Calu3 (cell line): ENCODE measurements at regions not wholly inside any gene's neighbourhood (a gene's known extent, or its start where the extent isn't known, plus 50 kb on each side); places are given as distances from the start of the nearest gene placed in this dataset.
"Not testable (repeated sequence)": the region's sequence is repeated elsewhere in the genome, so short reads cannot be mapped to it uniquely, and the experiment has no call there.

ENCODE experiments used
- BruUV-seq: library from RNA; stranded (reverse); fragments of 400-500 nt; replicated peaks from 2 replicates; lab custom pipeline; 2021; lab: Mats Ljungman, UMichigan
- CTCF ChIA-PET: fragments of 300-600 bp; sonication (Branson Sonifier 250); formaldehyde crosslinking; loops from one replicate; lab custom pipeline; 2022; ENCODE audit warnings: antibody characterized with exemption; lab: Charles Lee
- DNase-seq: peaks from one replicate; pipeline ENCODE4 v3.0.0; 2022
- H3K27ac Mint-ChIP-seq: one replicate; pipeline ENCODE4 v1.8.0; 2022; ENCODE audit warnings: mixed read lengths; ENCODE audit not compliant: unreplicated experiment
- H3K27me3 Mint-ChIP-seq: one replicate; pipeline ENCODE4 v1.8.0; 2022; ENCODE audit warnings: mixed read lengths; ENCODE audit not compliant: unreplicated experiment
- H3K36me3 Mint-ChIP-seq: one replicate; pipeline ENCODE4 v1.8.0; 2022; ENCODE audit warnings: mild to moderate bottlenecking, moderate library complexity, mixed read lengths; ENCODE audit not compliant: insufficient read depth, unreplicated experiment
- H3K4me1 Mint-ChIP-seq: one replicate; pipeline ENCODE4 v1.8.0; 2022; ENCODE audit warnings: mild to moderate bottlenecking, low read depth, mixed read lengths; ENCODE audit not compliant: unreplicated experiment
- H3K4me3 Mint-ChIP-seq: one replicate; pipeline ENCODE4 v1.8.0; 2022; ENCODE audit warnings: mild to moderate bottlenecking, low read depth, moderate library complexity, mixed read lengths; ENCODE audit not compliant: unreplicated experiment
- H3K9me3 Mint-ChIP-seq: one replicate; pipeline ENCODE4 v1.8.0; 2022; ENCODE audit warnings: low read depth, mixed read lengths; ENCODE audit not compliant: unreplicated experiment
- intact Hi-C: fragments of 100-400 bp; cut with micrococcal nuclease; formaldehyde crosslinking; loops from one replicate; pipeline ENCODE4 v1.10.0; 2022; ENCODE audit not compliant: unreplicated experiment
- TF ChIP-seq, protein P1 (sequence below): fragments of 200-600 bp; IDR thresholded peaks from one replicate; pipeline ENCODE4 v1.8.0; 2022; ENCODE audit warnings: antibody characterized with exemption; ENCODE audit not compliant: unreplicated experiment

DNA sequence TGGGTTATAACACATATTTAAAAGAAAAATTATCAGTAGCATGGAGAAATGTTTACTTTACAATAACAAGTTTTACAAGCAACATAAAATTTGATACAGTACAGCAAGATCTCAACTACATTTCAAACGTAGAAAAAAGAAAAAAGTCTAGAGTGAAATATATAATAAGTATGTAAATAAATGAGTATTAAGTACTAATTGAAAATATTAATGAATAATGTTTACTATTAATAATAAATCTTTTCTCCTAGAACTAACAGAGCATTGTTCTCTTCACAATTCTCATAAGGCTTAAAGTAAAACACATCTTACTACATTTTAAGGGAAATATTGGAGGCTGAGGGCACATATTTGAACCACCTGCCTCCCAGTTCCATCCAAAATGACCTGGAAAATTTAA is 72.1 kb downstream of the TMEM212 start:
- no peak for DNase-seq
- no peaks in the 10 kb centered on the region for H3K36me3 Mint-ChIP-seq
- no peaks in the 10 kb centered on the region for H3K4me1 Mint-ChIP-seq
- no peak overlapping the region for H3K27ac Mint-ChIP-seq
- BruUV-seq, result no TSS peak
- TF ChIP-seq, protein P1, sequence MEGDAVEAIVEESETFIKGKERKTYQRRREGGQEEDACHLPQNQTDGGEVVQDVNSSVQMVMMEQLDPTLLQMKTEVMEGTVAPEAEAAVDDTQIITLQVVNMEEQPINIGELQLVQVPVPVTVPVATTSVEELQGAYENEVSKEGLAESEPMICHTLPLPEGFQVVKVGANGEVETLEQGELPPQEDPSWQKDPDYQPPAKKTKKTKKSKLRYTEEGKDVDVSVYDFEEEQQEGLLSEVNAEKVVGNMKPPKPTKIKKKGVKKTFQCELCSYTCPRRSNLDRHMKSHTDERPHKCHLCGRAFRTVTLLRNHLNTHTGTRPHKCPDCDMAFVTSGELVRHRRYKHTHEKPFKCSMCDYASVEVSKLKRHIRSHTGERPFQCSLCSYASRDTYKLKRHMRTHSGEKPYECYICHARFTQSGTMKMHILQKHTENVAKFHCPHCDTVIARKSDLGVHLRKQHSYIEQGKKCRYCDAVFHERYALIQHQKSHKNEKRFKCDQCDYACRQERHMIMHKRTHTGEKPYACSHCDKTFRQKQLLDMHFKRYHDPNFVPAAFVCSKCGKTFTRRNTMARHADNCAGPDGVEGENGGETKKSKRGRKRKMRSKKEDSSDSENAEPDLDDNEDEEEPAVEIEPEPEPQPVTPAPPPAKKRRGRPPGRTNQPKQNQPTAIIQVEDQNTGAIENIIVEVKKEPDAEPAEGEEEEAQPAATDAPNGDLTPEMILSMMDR, result no peak
- H3K9me3 Mint-ChIP-seq, result no peaks in the 10 kb centered on the region
- H3K27me3 Mint-ChIP-seq, result no peaks in the 10 kb centered on the region
- intact Hi-C loops, result no loop called here
- no peak overlapping the region for H3K4me3 Mint-ChIP-seq
- CTCF ChIA-PET, result no interaction called here

DNA sequence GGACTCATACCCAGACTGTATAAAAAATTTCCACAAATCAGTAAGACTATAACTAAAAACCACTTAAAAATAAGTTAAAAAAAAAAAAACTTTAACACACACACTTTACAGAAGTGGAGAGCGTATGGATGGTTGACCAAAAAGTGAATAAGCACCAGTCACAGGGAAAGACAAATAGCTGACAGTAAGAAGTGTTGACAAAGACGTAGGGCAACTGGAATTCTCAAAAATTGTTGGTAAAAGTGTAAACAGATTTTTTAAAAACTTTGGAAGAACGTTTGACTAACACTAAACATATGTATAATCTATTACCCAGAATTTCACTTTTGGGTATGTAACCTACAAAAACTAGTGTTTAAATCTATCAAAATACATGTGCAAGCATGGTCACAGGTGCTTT is 73.7 kb downstream of the TMEM212 start:
- no TSS peak for BruUV-seq
- CTCF ChIA-PET, result interaction anchor here (1.1 kb wide), 1 partner anchor 122 kb away, joined by 3 read pairs; no protein-coding TSS in a partner anchor
- Mint-ChIP-seq H3K27me3 (no peaks in the 10 kb centered on the region), H3K36me3 (no peaks in the 10 kb centered on the region), H3K4me3 (no peak overlapping the region), H3K9me3 (no peaks in the 10 kb centered on the region), H3K27ac (no peak overlapping the region), H3K4me1 (peaks cover 4% of the 10 kb centered on the region)
- TF ChIP-seq, protein P1, result no peak
- intact Hi-C loops, result no loop called here
- DNase-seq, result no peak

DNA sequence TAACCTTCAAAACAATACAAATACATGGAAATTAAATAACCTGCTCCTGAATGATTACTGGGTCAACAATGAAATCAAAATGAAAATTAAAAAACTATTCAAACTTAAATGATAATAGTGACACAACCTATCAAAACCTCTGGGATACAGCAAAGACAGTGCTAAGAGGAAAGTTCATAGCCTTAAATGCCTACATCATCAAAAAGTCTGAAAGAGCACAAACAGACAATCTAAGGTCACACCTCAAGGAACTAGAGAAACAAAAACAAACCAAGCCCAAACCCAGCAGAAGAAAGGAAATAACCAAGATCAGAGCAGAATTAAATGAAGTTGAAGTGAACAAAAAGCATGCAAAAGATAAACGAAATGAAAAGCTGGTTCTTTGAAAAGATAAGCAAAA is 79.5 kb downstream of the TMEM212 start:
- H3K27ac Mint-ChIP-seq, intact Hi-C loops, BruUV-seq, H3K36me3 Mint-ChIP-seq, H3K4me3 Mint-ChIP-seq, H3K27me3 Mint-ChIP-seq, DNase-seq, CTCF ChIA-PET: not testable (repeated sequence)
- Mint-ChIP-seq H3K9me3 (peaks cover 10% of the 10 kb centered on the region), H3K4me1 (peaks cover 15% of the 10 kb centered on the region)

DNA sequence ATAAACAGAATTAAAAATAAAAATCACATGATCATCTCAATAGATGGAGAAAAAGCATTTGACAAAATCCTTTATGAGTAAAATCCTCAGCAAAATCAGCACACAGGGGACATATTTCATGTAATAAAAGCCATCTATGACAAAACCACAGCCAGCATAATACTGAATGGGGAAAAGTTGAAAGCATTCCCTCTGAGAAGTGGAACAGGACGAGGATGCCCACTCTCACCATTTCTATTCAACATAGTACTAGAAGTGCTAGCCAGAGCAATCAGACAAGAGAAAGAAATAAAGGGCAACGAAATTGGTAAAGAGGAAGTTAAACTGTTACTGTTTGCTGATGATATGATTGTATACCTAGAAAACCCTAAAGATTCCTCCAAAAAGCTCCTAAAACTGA is 80.5 kb downstream of the TMEM212 start:
- H3K27me3 Mint-ChIP-seq, intact Hi-C loops, H3K36me3 Mint-ChIP-seq, DNase-seq, CTCF ChIA-PET, H3K4me3 Mint-ChIP-seq, BruUV-seq, H3K27ac Mint-ChIP-seq: not testable (repeated sequence)
- peaks cover 20% of the 10 kb centered on the region for H3K4me1 Mint-ChIP-seq
- peaks cover 10% of the 10 kb centered on the region for H3K9me3 Mint-ChIP-seq

DNA sequence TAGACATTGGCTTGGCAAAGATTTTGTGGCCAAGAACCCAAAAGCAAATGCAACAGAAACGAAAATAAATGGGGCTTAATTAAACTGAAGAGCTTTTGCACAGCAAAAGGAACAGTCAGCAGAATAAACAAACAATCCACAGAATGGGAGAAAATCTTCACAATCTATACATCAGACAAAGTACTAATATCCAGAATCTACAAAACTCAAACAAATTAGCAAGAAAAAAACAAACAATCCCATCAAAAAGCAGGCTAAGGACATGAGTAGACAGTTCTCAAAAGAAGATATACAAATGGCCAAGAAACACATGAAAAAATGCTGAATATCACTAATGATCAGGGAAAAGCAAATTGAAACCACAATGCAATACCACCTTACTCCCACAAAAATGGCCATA is 81.7 kb downstream of the TMEM212 start:
- H3K4me1 Mint-ChIP-seq, result peaks cover 20% of the 10 kb centered on the region
- H3K27me3 Mint-ChIP-seq, DNase-seq, H3K27ac Mint-ChIP-seq, intact Hi-C loops, H3K36me3 Mint-ChIP-seq, BruUV-seq, H3K4me3 Mint-ChIP-seq: not testable (repeated sequence)
- peaks cover 10% of the 10 kb centered on the region for H3K9me3 Mint-ChIP-seq
- CTCF ChIA-PET, result interaction anchor here (1.3 kb wide), 1 partner anchor 20 kb away, joined by 4 read pairs; no protein-coding TSS in a partner anchor

DNA sequence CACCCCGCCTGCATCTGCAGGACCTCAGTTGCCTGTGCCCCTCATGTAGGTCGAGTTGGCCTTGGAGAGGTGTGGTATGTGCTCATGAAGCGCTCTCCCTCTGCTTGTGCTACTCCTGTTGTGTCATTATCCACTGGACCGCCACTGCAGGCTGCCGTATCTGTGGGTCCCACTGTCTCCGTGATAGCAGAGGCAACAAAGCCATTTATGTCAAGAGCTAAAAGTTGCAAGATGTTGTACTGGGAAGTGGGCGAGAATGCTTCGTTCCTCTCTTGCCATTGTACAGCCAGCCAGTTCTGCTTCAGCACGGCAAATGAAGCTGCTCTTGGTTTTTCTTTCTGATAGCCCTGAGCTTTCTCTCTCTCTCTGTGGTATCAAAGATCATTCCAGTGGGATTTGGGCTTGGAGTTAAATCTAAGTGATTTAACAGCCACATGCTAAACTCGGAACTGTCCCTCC is 89.0 kb downstream of the TMEM212 start:
- TF ChIP-seq, protein P1, result no peak
- CTCF ChIA-PET, result interaction anchor here (0.7 kb wide), 1 partner anchor 1120 kb away, joined by 3 read pairs; no protein-coding TSS in a partner anchor
- H3K27ac Mint-ChIP-seq, result no peak overlapping the region
- no peaks in the 10 kb centered on the region for H3K27me3 Mint-ChIP-seq
- H3K9me3 Mint-ChIP-seq, result peaks cover 5% of the 10 kb centered on the region
- H3K4me3 Mint-ChIP-seq, result no peak overlapping the region
- DNase-seq, result no peak
- intact Hi-C loops, result no loop called here
- no TSS peak for BruUV-seq
- H3K36me3 Mint-ChIP-seq, result peaks cover 20% of the 10 kb centered on the region
- H3K4me1 Mint-ChIP-seq, result peaks cover 60% of the 10 kb centered on the region
